SK-N-MC (cell line): ENCODE measurements at regions not wholly inside any gene's neighbourhood (a gene's known extent, or its start where the extent isn't known, plus 50 kb on each side); places are given as distances from the start of the nearest gene placed in this dataset.

Experiments
- DNase-seq: peaks from one replicate; pipeline ENCODE4 v3.0.0-alpha.2; 2011; ENCODE audit warnings: low read depth, low spot score
- H3K27ac ChIP-seq: fragments of 200-600 bp; sonication (generic); 2 replicates; pipeline ENCODE4 v1.5.1; 2016; ENCODE audit warnings: mixed run types
- H3K36me3 ChIP-seq: fragments of 200-600 bp; sonication (generic); 2 replicates; pipeline ENCODE4 v1.6.1; 2017; ENCODE audit warnings: antibody characterized with exemption, low read length, mixed read lengths; ENCODE audit not compliant: insufficient read depth
- H3K4me3 ChIP-seq: fragments of 200-600 bp; sonication (generic); 2 replicates; pipeline ENCODE4 v1.5.1; 2016
- H3K9ac ChIP-seq: fragments of 200-600 bp; sonication (generic); 2 replicates; pipeline ENCODE4 v1.8.0; 2017; ENCODE audit warnings: mixed run types, mixed read lengths; ENCODE audit not compliant: insufficient read length
- H3K9me3 ChIP-seq: fragments of 200-600 bp; sonication (generic); 2 replicates; pipeline ENCODE4 v1.6.1; 2017; ENCODE audit warnings: low read depth, mild to moderate bottlenecking, antibody characterized with exemption, low read length, moderate library complexity, mixed read lengths
- EZH2 ChIP-seq: fragments of 200-600 bp; sonication (generic); IDR thresholded peaks from one replicate; pipeline ENCODE4 v1.6.1; 2017; ENCODE audit warnings: antibody characterized with exemption
- FOXP2 ChIP-seq: optimal IDR thresholded peaks from 2 replicates; pipeline ENCODE3; 2011; ENCODE audit warnings: mild to moderate bottlenecking, moderate library complexity; ENCODE audit not compliant: insufficient read depth; ENCODE audit errors: extremely low read length, control extremely low read depth
- POLR2AphosphoS5 ChIP-seq: IDR thresholded peaks from 2 replicates; pipeline ENCODE4 v1.6.1; 2012; ENCODE audit warnings: mild to moderate bottlenecking, low read depth, low read length, borderline replicate concordance

GRCh38 chr3:117017135-117017894 is 307.7 kb downstream of the TUSC7 start:
- H3K36me3 ChIP-seq, result no peaks in the 10 kb centered on the region
- no peak overlapping the region for H3K9ac ChIP-seq
- DNase-seq, result no peak
- TF ChIP-seq POLR2AphosphoS5 (no peak), EZH2 (no peak), FOXP2 (no peak)
- no peaks in the 10 kb centered on the region for H3K9me3 ChIP-seq
- H3K4me3 ChIP-seq, result no peak overlapping the region
- no peak overlapping the region for H3K27ac ChIP-seq

DNA sequence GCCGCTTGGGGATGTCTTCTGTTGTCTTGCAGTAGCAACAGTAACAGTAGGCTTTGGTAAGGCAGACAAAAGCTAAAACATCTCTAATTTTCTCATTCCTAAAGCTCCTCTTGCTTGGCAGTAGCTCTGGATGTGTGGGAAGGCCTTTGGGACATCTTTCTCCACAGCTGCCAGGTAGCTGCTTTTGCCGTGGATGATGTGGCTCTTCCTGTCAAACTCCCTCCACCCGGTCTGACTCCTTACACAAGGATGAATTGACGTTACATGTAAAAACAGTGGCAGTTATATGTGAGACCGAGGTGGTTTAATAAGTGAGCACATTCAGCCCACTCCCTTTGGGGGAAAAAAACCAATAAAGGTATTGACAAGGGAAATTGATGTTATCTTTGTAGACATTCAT is 309.1 kb downstream of the TUSC7 start:
- Histone ChIP-seq H3K9me3 (no peaks in the 10 kb centered on the region), H3K9ac (no peak overlapping the region), H3K36me3 (no peaks in the 10 kb centered on the region), H3K4me3 (no peak overlapping the region), H3K27ac (no peak overlapping the region)
- no peak for DNase-seq
- TF ChIP-seq FOXP2 (no peak), EZH2 (no peak), POLR2AphosphoS5 (no peak)

GRCh38 chr3:117019082-117019713 is 309.6 kb downstream of the TUSC7 start:
- Histone ChIP-seq H3K4me3 (no peak overlapping the region), H3K27ac (no peak overlapping the region), H3K9me3 (no peaks in the 10 kb centered on the region), H3K9ac (no peak overlapping the region), H3K36me3 (no peaks in the 10 kb centered on the region)
- peak; percentile 45 for DNase-seq
- TF ChIP-seq EZH2 (no peak), FOXP2 (no peak), POLR2AphosphoS5 (no peak)

DNA sequence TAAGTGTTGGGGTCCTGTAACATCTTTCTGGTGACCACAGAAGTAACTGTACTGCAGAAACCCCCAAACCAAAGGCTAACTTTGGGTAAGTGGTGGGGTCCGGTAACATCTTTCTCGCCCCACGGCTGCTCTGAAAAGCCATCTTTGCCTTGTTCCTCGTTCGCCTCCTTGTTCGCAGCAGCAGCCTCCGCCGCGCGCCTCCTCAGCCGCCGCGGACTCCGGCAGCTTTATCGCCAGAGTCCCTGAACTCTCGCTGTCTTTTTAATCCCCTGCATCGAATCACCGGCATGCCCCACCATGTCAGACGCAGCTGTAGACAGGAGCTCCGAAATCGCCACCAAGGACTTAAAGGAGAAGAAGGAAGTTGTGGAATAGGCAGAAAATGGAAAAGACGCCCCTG is 316.8 kb downstream of the TUSC7 start:
- DNase-seq, result no peak
- Histone ChIP-seq H3K36me3 (no peaks in the 10 kb centered on the region), H3K9me3 (no peaks in the 10 kb centered on the region), H3K9ac (no peak overlapping the region), H3K27ac (no peak overlapping the region), H3K4me3 (no peak overlapping the region)
- no peak for TF ChIP-seq FOXP2
- TF ChIP-seq EZH2, result no peak
- TF ChIP-seq POLR2AphosphoS5, result no peak

- no peak overlapping the region for H3K9ac ChIP-seq
- peak overlapping the region; percentile 69 for H3K4me3 ChIP-seq
- no peaks in the 10 kb centered on the region for H3K36me3 ChIP-seq
- DNase-seq, result no peak
- H3K9me3 ChIP-seq, result no peaks in the 10 kb centered on the region
- TF ChIP-seq POLR2AphosphoS5 (no peak), FOXP2 (no peak), EZH2 (no peak)
- H3K27ac ChIP-seq, result peak overlapping the region; percentile 40; the same call in 1 of the 2 replicates
Measured at GRCh38 chr3:117035745-117036144, 326.2 kb downstream of the TUSC7 start.

DNA sequence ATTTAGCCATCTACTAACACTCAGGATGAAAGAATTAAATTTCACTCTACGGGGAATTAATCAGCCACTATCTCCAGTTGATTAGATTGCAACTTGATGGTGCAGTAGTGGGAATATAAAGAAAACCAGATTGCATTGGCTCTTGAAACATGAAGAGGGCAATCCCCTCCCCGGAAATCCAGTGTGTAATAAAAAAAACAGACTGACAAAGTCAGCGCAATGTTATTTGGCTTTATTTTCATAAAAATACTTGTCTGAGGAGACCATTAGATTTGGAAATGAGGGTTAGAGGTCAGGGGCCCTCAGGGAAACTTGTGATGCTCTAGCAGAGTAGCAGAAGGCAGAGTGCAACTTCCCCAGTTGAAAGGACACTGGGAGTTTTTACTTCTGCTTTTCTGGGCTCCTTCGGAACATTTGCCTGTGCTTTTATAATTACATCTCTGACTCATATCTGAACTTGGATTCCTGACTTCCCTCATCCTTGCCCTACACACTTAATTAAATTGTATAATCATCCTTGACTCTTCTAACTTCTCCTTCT is 326.8 kb downstream of the TUSC7 start:
- Histone ChIP-seq H3K9me3 (no peaks in the 10 kb centered on the region), H3K36me3 (no peaks in the 10 kb centered on the region), H3K9ac (no peak overlapping the region), H3K4me3 (peak overlapping the region; percentile 69), H3K27ac (peak overlapping the region; percentile 40; the same call in 1 of the 2 replicates)
- TF ChIP-seq EZH2, result no peak
- TF ChIP-seq FOXP2, result no peak
- no peak for TF ChIP-seq POLR2AphosphoS5
- no peak for DNase-seq

DNA sequence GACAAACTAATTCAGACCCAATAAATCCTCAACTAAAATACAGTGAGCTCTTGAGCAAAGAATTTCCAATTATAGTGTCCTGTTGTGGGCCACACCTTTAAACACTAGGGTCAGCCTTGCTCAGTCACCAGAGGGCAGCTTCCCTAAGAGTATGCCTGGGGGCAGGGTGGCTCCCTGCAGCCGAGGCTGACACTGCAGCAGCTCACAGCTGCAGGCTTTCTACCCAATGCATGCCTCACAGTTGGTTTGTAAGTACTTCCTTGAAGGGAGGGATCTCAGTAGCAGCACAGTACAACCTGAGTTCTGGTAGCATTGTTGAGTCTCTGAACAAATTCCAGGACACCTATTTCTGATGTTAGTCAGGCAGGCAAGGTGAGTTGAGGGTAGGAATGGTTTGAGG is 335.6 kb downstream of the TUSC7 start:
- DNase-seq, result no peak
- TF ChIP-seq POLR2AphosphoS5, result no peak
- TF ChIP-seq FOXP2, result no peak
- no peak for TF ChIP-seq EZH2
- H3K36me3 ChIP-seq, result no peaks in the 10 kb centered on the region
- no peak overlapping the region for H3K9ac ChIP-seq
- H3K27ac ChIP-seq, result no peak overlapping the region
- no peak overlapping the region for H3K4me3 ChIP-seq
- no peaks in the 10 kb centered on the region for H3K9me3 ChIP-seq

GRCh38 chr3:117047951-117048705 is 338.5 kb downstream of the TUSC7 start:
- Histone ChIP-seq H3K36me3 (no peaks in the 10 kb centered on the region), H3K27ac (no peak overlapping the region), H3K4me3 (no peak overlapping the region), H3K9me3 (no peaks in the 10 kb centered on the region), H3K9ac (no peak overlapping the region)
- DNase-seq, result no peak
- TF ChIP-seq POLR2AphosphoS5 (no peak), EZH2 (no peak), FOXP2 (no peak)
